ENCODE measurements at regions not wholly inside any gene's neighbourhood (a gene's known extent, or its start where the extent isn't known, plus 50 kb on each side); places are given as distances from the start of the nearest gene placed in this dataset.

GRCh38 chr21:28233536-28234220 is 759.0 kb downstream of the LTN1 start:
- TF ChIP-seq CTCF (IDR thresholded peaks at IDR 0.05) (no peak), EZH2 (IDR thresholded peaks at IDR 0.05; ENCODE audit: borderline replicate concordance, insufficient read depth, low read depth, low read length, poor library complexity, severe bottlenecking) (no peak)
